Frontal cortex (tissue), 3 donors: ENCODE measurements at regions not wholly inside any gene's neighbourhood (a gene's known extent, or its start where the extent isn't known, plus 50 kb on each side); places are given as distances from the start of the nearest gene placed in this dataset.

Source experiments
- DNase-seq, 2 donors: peaks; one replicate each; pipeline ENCODE4 v3.0.0; 2012; ENCODE audit warnings: low spot score in 2 of 2
- FAIRE-seq: peaks from 2 replicates; lab custom pipeline; 2012; peaks lifted over from hg19 to GRCh38; lab: Jason Lieb, UNC
- donor health status: control.
- donor health status: control.
- donor health status: control.

DNA sequence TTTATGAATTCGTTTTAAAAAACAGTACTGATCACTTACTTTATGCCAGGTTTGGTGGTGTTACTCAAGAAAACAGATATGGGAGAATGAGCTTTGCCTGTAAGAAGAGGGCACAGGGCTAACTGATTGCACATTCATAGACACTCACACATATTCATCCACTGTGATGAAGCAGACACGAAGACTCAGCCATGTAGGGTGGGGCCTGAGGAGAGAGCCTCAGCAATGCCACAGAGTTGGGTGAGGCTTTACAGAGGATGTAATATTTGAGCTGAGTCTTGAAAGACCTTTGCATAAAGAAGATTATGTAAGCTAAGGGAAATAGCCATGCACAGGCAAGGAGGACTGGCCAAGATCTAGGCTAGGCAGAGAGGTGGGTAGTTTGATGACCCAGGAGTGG is 472.8 kb downstream of the PSAT1 start:
- DNase-seq (no peak), FAIRE-seq (no peak)

DNA sequence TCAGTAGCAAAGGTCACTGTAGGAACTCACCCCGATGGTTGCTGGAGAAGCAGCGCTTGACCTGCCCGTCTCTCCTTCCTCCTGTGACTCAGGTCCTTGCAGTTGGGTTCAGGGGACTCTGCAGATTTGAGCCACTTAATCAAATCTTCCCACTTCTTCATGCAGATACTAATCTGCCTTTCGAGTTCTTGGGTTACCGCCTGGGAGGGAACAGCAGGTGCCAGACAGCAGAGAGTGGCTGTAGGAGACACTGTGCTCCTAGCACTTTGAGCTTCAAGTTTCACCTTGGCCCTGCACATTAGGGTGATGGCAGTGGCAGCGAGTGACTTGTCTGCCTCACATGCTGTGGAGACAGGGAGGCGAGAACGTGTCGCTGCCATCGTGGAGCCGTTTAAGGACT is 478.3 kb downstream of the PSAT1 start:
- FAIRE-seq, result no peak
- DNase-seq, result no peak

DNA sequence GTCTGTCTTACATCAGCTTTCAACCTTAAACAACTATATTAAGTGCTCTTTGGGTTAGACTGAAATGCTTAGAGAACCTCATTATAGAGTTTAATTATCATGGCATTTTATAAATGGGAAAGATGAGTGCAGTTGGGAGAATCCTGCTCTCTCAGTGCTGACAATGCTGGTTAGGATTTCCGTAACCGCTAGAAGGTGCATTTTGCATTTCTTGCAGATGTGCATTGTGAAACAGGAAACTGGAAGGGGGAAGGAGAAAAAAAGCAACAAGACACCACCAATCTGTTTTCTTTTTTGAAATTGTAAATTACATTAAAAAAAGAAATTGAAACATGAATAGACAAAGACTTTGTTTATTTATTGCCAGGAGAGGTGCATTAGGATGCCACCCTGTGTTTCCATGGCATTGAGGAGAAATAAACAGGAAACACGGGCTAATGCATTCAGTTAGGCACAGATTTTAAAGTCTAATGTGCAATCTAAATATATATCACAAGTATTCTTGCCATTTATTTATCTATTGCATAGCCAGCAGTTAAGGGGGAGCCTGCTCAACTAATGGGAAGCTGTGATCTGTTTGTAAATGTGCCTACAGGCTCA is 478.9 kb downstream of the PSAT1 start:
- FAIRE-seq, result no peak

DNA sequence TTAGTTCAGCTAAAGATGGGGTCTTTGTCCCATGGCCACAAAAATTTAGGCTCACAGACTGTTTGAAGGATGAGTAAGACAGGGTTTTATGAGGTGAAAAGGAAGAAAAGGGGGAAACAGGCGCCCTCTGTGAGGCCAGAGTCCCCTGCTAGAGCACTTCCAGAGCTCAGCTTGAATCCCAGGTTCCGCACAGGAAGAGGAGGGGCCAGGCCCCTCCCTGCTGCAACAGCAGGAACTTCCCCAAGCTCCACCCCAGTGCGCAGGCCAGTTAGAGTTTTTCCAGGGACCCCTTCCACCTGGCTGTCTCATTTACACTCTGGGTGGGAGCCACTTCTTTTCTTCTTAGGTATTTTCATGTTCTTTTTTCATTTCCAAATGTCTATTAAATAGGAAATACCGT is 480.8 kb downstream of the PSAT1 start:
- no peak for DNase-seq
- no peak for FAIRE-seq

More for the DNA sequence above, 478.9 kb downstream of the PSAT1 start:
- no peak for DNase-seq

DNA sequence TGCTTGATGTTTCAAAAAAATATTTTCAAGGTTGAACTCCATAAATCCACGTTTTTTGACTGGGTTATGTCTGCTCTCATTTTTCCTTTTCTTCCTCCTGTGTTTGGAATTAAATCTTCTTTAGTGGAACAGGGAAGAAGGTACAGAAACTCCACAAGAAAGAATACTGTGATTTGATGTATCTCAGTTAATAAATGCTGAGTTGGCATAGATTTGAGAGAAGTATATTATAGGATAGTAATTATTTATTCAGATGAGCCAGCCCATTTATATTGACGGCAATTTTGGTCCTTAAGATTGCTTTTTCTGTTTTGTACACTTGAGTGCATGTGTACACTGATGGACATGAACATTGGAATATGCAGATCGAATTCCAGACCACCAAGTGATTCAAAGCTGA is 481.4 kb downstream of the PSAT1 start:
- no peak for FAIRE-seq
- DNase-seq, result no peak

DNA sequence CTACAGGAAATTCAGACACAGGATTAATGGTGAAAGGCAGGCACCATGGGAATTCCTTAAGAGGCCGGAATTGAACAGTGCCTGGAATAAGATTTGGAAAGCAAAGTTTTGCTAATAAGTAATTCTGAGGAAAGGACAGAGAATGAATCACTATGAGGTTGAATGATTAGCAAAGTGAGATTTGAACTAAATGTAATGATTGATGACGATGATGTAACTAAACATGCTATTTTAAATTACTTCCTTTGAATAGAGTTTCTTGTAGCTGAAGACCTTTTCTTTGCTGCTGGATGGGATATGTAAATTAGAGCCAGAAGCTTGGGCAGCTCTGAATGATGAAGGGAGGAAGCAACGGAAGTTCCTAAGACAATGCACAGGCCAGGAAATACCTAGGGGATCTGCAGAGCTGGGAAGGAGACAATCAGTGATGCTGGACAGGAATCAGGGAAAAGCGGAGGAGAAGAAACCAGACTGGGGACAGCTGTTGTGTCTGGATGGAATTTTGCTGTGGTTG is 482.0 kb downstream of the PSAT1 start:
- FAIRE-seq (no peak), DNase-seq (no peak)

DNA sequence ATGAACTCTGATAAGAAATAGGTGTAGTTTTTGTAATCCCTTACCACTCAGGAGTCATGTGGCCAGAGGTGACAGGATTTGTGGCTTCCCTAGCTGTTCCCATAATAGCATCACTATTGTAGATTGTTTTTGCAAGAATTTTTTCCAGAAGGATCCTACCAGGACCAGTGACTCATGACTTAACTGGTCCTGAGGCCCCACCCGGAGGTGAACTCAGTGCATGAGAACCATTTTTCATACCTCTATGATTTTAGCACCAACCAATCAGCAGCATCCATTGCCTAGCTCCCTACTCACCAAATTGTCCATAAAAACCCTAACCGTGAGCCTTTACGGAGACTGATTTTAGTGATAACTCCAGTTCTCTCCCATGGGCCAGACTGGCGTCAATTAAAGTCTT is 484.8 kb downstream of the PSAT1 start:
- DNase-seq, result no peak
- FAIRE-seq, result no peak

DNA sequence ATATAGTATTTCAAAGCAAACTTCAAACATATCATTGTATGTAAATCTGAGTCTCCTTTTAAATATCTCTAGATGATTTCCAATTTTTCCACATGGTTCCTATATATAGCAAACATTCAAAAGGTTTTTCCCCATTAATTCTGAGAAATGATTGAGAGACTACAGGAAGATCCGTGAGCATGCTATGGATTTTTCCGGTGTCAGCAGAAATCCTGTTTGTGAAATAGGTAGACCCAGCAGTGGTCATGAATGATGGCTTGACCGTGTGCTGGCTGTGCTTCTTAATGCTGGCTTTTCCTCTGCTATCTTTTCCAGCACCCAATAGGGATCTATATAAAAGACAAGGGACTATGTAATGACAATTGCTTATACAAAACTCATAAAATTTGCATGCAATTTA is 485.3 kb downstream of the PSAT1 start:
- DNase-seq, result no peak

DNA sequence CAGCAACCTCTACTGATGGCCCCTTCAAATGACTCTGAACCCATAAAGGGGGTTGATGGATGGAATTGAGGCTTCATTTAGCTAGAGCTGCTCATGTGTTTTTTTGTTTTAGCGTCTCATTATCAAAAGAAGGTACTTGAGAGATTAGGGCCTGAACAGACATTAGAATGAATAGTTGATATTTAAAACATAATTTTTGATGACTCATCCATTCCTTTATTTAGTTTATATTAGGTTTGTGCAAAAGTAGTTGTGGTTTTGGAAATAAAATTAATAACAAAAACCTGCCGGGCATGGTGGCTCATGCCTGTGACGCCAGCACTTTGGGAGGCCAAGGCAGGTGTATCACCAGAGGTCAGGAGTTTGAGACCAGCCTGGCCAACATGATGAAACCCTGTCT is 485.9 kb downstream of the PSAT1 start:
- no peak for FAIRE-seq
- no peak for DNase-seq

More for the DNA sequence above, 485.3 kb downstream of the PSAT1 start:
- FAIRE-seq, result no peak

DNA sequence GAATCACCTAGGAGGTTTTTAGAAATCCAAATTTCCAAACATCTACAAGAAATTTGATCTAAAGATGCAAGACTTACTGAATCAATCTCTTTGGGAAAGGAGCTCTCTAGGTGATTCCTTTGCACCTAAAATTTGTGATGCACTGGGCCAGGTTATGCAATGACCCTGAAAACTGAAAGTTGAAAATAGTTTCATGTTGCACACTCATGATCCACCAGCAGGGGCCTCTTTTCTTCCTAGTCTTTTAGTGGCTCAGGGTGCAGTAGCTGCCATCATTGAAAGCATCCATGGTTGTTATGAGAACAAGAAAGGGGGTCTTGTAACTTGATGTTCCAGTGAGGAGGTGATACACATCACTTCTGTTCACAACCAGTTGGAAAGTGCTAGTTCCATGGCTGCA is 486.8 kb downstream of the PSAT1 start:
- DNase-seq, result no peak
- no peak for FAIRE-seq

DNA sequence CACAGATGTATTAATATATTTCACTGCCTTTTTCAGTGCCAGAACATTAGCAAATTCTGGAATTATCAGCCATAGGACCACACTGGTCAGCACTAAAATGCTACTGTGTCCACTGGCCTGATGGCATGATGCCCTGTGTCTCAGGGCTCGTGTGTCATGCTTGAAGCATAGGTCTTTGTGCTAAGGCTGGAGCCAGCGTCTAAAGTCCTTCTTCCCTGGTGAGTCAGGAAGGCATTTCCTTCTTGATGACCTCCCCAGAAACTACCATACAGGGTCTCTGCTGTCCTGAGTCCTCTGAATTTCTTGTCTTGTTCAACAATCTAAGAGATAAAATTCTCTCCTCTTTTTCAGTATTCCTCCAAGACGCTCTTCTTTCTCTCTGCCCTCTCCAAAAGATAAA is 489.9 kb downstream of the PSAT1 start:
- FAIRE-seq, result no peak

DNA sequence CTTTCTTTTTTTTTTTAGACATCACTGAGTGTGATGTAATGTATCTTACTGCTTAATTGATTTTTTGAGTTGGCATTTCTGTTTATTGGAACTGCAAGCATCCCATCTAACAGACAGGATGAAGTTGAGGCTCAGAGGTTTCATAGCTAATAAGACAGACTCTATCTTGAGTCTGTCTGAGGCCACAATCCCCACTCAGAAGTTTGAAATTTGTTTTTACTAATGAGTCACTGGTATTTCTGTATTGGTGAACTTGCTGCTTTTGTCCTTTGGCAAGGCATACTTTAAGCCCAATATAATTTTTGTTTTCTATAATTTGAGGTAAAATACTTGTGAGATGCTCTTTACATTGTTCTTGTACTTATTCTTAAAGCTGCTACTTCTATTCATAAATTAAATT is 491.2 kb downstream of the PSAT1 start:
- DNase-seq (no peak), FAIRE-seq (no peak)

More for the DNA sequence above, 489.9 kb downstream of the PSAT1 start:
- DNase-seq, result no peak

DNA sequence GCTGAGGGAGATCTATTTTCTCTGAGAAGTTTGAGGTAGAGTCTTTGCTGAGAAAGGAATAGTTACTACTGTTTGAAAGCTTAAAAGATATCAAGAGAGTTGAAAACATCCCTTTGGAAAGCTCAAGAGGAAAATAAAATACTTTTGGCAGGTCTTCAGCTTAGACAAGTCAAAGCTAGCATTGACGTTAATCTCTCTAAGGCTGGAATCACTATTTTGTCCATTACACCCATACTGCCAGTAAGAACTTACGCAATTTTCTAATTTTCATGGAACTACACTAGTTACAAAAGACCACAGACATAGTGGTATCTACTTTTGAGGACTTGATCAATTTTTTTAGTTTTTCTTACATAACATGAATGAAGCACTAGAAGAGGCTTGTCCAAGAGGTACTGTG is 494.9 kb downstream of the PSAT1 start:
- DNase-seq (no peak), FAIRE-seq (no peak)

DNA sequence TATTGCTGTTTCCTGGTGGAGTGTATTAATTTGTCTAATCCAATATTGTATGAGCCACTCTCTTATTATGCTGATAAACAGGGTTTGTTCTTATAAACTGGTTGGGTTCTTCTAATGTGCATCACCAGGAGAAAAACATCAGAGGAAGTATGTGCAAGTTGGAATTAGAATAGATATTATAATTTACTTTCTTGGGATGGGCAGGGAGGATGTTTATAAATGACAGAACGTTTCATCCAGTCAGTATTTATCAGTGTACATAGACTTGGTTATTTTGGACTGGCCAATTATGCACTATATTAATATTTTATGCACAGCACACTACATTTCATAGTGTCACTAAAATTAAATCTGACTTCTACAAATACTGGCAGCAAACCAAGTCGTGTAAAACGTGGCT is 495.8 kb downstream of the PSAT1 start:
- FAIRE-seq, result no peak

DNA sequence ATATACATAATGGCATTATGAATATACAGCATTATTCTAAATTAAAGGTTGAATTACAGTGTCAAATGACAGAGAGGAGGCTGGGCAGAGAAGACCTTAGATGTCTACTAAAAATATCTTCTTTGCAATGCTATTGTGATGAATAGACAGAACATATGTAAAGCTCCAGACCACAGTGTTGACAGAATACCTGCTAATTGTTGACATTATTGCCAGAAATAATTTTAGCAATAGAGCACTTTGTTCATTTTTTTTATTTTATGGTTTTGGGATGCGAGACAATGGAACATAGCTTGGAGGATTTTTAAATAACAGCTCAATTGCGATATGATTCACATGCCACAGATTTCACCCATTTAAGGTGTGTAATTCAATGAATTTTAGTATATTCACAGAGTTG is 508.8 kb downstream of the PSAT1 start:
- no peak for FAIRE-seq
- no peak for DNase-seq

More for the DNA sequence above, 495.8 kb downstream of the PSAT1 start:
- no peak for DNase-seq

DNA sequence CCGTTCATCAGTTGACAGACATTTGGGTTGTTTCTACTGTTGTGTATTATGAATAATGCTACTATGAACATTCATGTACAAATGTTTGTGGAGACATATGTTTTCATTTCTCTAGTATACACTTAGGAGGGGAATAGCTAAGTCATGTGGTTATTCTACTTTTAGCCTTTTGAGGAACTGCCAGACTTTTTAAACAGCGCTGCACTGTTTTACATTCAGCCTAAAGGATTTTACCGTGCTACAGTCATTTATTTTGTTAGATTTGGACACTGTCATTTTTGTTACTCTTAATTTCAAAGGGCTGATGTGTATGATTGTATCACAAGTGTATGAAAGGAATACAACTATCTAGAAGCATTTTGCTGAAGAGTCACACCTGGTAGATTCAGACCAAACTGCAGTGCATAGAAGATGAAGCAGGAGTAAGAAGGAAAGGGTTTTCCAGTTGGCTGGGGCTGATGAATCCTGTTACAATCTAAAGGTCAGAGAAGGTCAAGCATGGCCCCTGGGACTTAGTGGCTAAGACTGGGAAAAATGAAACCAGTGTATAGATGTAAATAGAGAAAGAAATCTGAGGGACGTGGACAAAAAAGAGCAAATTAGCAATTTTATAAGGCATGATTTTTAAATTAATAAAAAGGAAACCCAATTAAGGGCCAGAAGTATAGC is 509.7 kb downstream of the PSAT1 start:
- DNase-seq, result no peak

DNA sequence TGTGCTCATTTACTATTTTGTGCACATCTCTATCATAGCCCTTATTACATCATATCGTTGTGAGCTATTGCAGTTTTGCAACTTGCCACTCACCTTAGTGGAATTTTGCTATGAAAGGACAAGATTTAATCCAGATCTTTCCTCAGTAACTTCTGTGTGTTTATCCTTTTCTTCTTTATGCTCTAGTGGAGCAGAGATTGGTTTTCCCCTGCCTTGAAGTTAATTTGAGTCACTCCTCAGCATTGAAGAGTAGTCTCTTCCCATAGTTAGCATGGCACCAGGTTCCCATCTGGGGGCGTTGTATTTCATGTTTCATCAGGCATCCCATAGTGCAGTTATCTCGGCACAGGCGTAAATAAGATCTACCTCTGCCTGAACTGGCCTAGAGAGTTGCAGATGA is 510.4 kb downstream of the PSAT1 start:
- no peak for FAIRE-seq
- no peak for DNase-seq

More for the DNA sequence above, 509.7 kb downstream of the PSAT1 start:
- no peak for FAIRE-seq

DNA sequence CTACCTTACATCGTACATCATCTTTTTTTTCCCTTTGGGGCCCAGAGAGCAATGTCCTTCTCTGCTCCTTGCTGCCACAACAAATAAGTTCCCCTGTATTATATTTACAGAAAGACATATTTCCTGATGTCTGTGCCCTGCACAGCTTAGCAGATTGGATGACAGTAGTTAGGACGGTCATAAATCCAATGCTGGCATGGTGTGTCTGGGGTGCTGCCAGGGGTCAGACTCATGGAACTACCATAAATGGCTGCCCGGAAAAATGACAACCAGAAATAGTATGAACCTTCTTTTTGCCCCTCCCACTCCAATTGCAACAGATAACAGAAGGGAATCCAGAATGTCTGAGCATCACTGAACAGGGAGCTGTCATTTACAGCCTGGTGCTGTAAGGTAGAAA is 511.1 kb downstream of the PSAT1 start:
- FAIRE-seq (no peak), DNase-seq (no peak)

DNA sequence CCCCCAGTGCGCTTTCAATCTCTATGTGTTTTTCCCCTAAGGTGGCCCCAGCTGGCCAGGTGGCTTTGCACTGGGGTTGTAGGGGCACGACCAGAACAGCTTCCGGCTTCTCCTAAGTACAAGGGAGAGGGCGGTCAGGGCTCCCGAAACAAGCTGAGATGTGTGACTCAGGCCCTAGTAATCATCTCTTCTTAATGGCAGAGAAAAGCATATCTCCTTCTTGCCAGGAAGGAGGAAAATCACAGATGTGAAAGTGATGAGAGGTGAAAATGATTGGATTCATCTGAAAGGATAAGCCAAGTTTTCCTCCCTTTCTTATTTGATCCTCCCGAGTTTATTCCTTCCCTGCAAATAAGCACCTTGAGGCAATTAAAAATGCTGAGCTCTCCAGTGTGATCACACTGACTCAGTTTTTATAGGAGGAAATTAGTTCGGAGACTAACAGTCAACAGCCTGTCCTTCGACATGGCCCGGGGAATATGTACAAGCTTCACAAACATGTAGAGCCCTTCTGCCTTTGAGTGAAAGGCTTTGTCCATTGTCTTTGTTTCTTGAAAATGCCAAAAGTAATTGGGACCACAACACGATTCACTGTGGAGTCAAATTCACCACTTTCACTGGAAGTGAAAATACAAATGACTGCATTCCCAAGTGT is 514.8 kb downstream of the PSAT1 start:
- DNase-seq (no peak), FAIRE-seq (no peak)

DNA sequence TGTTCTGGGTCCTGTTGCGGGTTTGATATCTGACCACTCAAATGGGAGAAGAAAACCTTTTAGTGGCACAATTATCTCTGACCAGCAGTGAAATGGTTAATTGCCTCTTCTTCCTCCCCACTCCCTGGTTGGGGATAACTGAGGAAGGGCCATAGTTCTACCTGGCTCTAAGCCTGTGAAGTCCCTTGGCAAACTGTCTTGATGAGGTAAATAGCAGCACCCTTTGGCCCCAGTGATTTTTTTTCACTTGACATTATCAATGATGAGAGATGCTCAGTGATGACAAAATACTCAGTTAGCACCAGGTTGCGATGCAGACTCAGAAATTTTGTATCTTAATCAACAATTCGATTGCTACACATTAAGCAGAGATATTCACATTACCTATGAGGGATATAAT is 515.7 kb downstream of the PSAT1 start:
- DNase-seq (no peak), FAIRE-seq (no peak)

DNA sequence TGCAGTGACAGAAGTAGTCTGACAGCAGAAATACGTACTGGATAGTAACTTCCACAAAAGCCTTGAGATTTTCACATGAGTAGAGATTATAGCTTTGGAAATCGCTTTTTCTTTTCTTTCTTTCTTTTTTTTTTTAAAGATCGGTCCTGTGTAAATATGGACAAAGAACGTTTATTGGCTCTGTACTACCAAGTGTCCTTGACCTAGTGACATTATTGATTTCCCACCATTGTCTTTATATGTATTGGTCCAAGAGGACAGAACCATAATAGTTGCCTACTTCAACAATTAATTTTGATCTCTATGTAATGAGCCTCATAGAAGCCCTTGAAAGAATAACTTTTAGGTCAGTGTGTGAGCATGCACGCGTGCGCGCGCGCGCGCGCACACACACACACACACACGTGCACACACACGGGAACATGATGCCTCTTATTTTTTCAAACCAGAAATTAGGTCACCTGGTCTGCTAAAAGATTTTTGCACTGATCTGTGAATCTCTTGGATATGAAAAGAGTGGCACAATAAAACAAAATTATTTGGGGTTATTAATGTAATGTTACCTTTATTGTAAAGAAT is 516.8 kb downstream of the PSAT1 start:
- no peak for FAIRE-seq

More for the DNA sequence above, 516.8 kb downstream of the PSAT1 start:
- DNase-seq, result no peak
